ENCODE measurements at regions not wholly inside any gene's neighbourhood (a gene's known extent, or its start where the extent isn't known, plus 50 kb on each side); places are given as distances from the start of the nearest gene placed in this dataset.
"Not testable (repeated sequence)": the region's sequence is repeated elsewhere in the genome, so short reads cannot be mapped to it uniquely, and the experiment has no call there.

DNA sequence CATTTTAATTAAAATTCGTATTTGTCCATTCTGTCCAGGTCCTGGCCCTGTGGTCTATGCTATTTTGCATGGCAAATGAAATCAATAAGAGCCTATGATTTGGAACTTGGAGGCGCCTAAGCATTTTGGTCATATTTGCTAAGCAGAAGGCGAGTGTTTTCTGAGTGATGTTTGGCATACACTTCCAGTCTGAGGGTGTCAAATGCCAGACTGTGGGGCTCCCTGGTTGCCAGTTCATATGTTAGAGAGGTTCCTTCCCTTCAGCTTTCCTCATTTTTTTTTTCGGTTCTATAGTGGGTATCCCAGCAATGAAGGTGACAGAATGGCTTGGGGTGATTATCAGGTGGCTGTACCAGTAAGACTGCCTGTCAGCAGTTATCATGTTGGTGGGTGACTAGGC, 1007.8 kb upstream of the WWC1 start:
- DNase-seq, result no peak

- DNase-seq, result no peak
Measured at GRCh38 chr5:167284222-167284890, 1007.1 kb upstream of the WWC1 start.

GRCh38 chr5:167285591-167285990, 1005.9 kb upstream of the WWC1 start:
- no peak for DNase-seq

DNA sequence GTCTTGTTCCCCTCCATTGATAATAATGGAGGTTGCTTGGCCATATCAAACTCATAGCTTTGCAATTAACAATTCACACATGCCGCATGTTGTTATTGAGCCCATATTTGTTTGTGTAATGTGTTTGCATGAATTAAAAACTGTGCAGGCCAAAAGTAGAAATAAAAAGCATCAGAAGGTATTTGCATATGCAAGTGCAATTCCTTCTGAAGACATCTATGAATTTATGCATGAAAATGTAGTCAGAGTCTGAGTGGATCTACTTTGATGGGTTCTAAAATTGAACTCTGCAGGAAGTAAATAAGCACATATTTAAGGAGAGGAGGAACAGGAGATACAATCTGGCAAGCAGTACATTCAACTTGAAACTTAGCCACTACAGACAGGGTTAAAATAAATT, 1004.6 kb upstream of the WWC1 start:
- DNase-seq, result no peak

- no peak for DNase-seq
Measured at GRCh38 chr5:167290478-167290877, 1001.0 kb upstream of the WWC1 start.

DNA sequence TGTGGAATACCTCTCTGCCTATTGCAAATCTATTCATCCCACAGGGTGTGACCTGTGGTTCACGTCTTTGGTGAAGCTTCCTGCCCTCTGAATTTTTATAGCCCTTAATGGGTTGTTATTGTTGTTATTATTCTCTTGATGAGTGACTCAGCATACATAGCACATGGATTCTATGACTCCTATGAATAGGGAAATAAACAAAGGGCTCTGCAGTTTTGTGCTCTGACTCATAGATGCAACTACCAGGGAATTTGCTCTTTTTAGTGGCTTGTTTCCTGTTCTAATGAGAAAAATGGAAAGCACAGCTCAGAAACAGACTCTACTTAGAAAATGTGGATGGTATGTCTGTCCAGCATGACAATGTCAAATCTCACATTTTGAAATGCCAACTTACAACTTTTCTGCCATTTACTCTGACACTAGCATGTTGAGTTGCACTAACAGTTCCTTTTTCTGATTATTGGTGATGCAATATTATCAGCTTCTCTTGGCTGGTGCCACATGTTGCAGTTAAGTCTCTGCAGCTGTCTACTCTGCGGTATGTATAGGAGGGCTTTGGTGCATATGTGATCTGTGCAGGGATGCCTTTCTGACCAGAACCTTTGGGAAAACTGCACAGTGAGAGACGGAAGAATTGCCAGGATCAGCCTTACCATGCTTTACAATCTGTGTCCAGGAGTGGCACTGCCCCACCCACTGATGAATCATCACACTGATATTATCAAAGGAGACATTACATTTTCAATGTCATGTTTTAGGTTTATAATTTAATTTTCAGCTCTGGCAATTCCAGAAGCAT, 996.4 kb upstream of the WWC1 start:
- no peak for DNase-seq

- no peak for DNase-seq
Measured at GRCh38 chr5:167295681-167296005, 995.8 kb upstream of the WWC1 start.

DNA sequence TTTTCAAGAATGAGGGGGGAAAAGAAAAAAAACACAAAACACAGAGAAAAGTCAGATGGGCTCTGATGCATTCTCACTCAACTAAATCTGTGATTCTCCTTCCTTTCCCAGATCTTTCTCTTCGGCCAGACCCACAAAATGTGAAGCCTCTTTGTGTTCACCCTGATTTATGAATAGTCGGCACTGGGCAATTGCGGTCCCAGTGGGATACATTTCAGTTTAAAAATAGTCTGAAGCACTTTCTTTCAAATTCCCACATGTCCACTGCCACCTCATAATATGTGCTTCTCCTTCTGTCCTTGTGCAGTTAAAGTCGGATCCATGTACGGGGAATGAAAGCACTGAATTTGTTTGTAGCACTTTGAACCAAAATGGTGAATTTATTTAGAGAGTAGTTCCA, 995.4 kb upstream of the WWC1 start:
- no peak for DNase-seq

- DNase-seq, result peak in 4 of 58 donors; percentile 3 to 30 (median 17)
Measured at GRCh38 chr5:167296661-167297060, 994.8 kb upstream of the WWC1 start.

- not testable (repeated sequence) for DNase-seq
Measured at GRCh38 chr5:167299861-167300260, 991.6 kb upstream of the WWC1 start.

DNA sequence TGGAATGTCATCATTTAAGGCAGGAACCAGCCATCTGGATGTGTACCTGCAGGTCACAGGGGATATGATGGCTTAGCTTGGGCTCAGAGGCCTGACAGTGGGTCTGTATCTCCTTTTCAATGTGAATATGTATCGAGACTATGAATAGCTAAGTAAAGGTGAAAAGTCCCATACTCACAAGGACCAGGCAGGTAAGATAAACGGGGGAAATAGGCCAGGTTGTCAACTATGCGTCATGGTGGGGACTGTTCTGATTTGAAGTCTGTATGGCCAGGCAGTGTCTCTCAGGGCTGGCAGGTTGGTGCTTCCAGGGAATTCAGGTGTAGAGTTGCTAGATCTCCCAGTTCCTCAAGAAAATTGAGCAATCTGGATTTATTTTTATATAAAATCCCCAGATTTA, 987.9 kb upstream of the WWC1 start:
- DNase-seq, result no peak

GRCh38 chr5:167304834-167305469, 986.5 kb upstream of the WWC1 start:
- no peak for DNase-seq

- DNase-seq, result no peak
Measured at GRCh38 chr5:167305591-167306213, 985.7 kb upstream of the WWC1 start.

DNA sequence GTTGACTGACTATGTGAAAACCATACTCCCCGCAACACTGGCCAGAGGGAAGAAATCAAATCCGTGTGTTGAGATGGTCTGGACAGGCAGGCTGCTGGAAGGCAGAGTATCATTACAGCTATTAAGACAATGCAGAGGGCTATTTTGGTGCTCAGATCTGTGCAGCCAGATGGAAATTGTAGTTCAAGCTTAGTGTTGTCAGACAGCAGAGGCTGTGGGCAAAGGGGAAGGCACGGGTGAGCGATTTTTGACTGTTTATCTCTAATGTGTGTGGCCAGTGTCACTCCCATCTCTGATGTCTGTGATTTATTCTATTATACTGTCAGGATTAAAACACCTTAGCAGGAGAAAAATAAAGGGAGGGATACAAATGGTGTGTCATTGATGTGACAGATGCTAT, 984.4 kb upstream of the WWC1 start:
- DNase-seq, result no peak

DNA sequence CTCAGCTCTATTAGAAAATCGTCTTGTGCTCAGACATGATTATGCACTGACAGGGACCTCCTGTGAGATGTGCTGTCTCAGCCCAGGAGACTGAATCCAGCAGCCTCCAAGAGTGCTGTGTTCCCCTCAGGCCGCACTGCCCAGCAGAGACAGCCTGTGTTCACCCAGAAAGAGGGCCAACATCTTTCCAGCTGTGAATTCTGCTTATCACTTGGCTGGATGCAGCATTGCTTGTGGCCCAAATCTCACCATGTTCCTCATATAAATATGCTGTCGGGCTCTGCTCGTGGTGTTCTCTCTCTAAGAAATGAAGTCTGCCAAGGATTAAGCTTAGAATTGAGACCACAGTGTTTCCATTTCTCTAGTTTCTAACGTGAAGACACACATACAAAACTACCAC, 983.0 kb upstream of the WWC1 start:
- no peak for DNase-seq

DNA sequence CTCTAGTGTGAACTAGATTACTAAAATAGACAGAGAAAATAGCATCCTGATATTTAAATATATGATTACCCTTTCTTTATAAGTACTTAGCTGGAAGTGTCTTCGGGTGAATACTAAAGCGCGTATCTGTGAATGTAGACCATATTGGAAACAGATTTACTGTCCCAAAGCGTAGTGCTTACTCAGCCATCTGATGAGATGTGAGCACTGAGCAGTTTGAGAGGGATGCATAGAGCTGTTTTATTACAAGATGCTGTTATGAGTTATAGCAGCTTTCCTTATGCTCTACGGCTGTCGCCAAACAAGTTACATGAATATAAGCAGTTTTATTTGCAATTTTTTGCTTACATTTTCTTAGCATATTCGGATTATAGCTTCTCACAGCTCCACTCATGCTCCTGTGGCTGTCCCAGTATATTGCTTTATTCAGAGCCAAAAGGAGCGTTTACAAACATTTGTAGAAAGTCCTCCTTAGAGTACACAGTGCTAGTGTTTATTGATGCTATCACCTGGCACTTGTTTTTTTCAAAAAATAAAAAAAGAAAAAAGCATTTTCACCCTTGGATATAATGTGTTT, 981.4 kb upstream of the WWC1 start:
- no peak for DNase-seq

DNA sequence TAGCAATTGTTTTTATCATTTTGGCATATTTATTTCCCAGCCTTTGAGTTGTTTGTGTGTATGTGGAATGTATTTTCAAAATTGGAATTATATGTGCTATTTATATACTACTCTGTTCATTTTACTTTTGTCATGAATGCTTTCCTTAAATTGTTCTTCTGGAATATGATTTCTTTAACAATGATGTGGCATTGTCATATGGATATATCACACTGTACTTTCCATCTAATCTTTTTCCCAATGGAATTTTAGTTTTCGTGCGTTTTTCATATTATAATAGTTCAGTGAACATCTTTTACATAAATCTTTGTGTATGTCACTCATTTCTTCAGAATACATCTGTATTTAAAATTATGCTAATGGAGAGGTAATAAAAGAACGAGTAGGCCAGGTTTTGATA, 980.1 kb upstream of the WWC1 start:
- no peak for DNase-seq

DNA sequence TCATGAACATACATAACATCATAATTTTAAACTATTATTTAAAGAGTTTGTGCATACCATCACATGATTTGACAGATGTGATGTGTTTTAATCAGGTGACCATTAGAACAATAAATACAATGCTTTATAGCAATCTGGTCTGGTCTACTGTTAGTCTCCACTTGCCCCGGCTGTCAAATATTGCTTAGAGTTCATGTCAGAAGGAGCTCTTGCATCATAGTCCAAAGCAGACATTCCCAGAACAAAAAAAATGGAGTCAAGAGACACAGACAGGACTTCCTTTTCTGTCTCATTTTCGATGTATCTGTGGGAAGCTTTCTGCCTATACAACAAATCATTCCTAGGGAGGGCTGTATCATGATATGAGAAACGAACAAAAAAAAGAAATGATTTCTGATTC, 979.2 kb upstream of the WWC1 start:
- DNase-seq, result no peak

GRCh38 chr5:167315762-167316161, 975.7 kb upstream of the WWC1 start:
- DNase-seq, result no peak

DNA sequence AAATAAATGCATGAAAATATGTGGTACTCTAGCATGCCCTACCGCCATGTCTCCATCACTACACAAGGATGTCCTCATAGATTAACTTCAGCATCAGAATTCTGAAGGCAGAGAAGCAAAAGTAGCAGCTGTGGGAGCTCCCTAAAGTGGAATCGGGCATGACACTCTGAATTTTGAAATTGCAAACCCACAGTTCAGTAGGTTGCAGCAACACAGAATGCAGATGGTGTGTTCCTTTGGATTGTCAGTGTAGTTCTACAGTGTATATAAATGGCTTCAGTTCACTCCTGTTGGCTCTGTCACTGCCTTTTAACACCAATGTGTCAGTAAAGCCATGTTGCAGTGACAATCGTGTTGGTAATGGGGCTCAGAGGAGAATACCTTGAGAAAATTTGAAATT, 973.6 kb upstream of the WWC1 start:
- no peak for DNase-seq

GRCh38 chr5:167319243-167319642, 972.2 kb upstream of the WWC1 start:
- no peak for DNase-seq

DNA sequence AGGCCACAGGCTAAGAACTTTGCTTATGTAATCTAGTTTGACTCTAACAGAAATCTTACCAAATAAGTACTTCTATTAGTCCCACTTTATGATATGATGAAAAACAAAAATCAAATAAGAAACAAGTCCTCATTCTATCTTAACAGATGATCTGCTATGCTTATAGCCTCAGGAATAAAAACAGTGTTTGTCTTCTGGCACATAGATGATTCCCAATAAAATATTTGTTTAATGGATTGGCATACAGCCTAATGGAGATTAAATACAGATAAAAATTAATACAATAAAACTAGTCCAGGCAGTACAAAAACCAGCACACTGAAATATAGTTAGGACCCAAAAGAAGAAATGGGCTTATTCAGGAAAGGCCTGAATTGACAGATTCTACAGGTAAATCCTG, 971.4 kb upstream of the WWC1 start:
- no peak for DNase-seq
